Body of pancreas (tissue), 4 donors: ENCODE measurements at regions not wholly inside any gene's neighbourhood (a gene's known extent, or its start where the extent isn't known, plus 50 kb on each side); places are given as distances from the start of the nearest gene placed in this dataset.

Experiments
- POLR2A ChIP-seq, 3 donors: fragments of 450-650 bp; IDR thresholded peaks; one replicate each; pipeline ENCODE4 v1.6.1; 2016; ENCODE audit warnings: antibody characterized with exemption in 3 of 3, mild to moderate bottlenecking in 2 of 3
- TF ChIP-seq, protein P1 (sequence below), 7 experiments: fragments of 450-650 bp in 4 of 7; fragments of 200-600 bp in 3 of 7; sonication (generic) in 3 of 7; IDR thresholded peaks; one replicate each; pipeline ENCODE4 v1.5.1; 2016 to 2019; ENCODE audit warnings: antibody characterized with exemption in 7 of 7

GRCh38 chr1:18580691-18581419 lies 49.8 kb upstream of the PAX7 start:
- TF ChIP-seq, protein P1, sequence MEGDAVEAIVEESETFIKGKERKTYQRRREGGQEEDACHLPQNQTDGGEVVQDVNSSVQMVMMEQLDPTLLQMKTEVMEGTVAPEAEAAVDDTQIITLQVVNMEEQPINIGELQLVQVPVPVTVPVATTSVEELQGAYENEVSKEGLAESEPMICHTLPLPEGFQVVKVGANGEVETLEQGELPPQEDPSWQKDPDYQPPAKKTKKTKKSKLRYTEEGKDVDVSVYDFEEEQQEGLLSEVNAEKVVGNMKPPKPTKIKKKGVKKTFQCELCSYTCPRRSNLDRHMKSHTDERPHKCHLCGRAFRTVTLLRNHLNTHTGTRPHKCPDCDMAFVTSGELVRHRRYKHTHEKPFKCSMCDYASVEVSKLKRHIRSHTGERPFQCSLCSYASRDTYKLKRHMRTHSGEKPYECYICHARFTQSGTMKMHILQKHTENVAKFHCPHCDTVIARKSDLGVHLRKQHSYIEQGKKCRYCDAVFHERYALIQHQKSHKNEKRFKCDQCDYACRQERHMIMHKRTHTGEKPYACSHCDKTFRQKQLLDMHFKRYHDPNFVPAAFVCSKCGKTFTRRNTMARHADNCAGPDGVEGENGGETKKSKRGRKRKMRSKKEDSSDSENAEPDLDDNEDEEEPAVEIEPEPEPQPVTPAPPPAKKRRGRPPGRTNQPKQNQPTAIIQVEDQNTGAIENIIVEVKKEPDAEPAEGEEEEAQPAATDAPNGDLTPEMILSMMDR (IDR thresholded peaks at IDR 0.05): no peak
- no peak for TF ChIP-seq POLR2A (IDR thresholded peaks at IDR 0.05)
